K562 (cell line): ENCODE measurements at regions not wholly inside any gene's neighbourhood (a gene's known extent, or its start where the extent isn't known, plus 50 kb on each side); places are given as distances from the start of the nearest gene placed in this dataset.

Experiments
- ZNF347 ChIP-seq: fragments of 450-650 bp; formaldehyde crosslinking; IDR thresholded peaks from 2 replicates; pipeline ENCODE4 v1.4.0; 2020; ENCODE audit warnings: low read depth, mild to moderate bottlenecking, moderate library complexity
- TF ChIP-seq, protein P1 (sequence below): fragments of 450-650 bp; IDR thresholded peaks from 2 replicates; pipeline ENCODE4 v1.6.1; 2016; ENCODE audit warnings: low read depth
- TF ChIP-seq, protein P2 (sequence below): fragments of 450-650 bp; IDR thresholded peaks from one replicate; pipeline ENCODE4 v1.6.1; 2018; ENCODE audit warnings: mild to moderate bottlenecking, moderate library complexity; ENCODE audit not compliant: partially characterized antibody
- TF ChIP-seq, protein P3 (sequence below): sonication (generic); formaldehyde crosslinking; IDR thresholded peaks from 2 replicates; pipeline ENCODE4 v1.8.1; 2023; ENCODE audit warnings: mild to moderate bottlenecking, missing genetic modification reagents

DNA sequence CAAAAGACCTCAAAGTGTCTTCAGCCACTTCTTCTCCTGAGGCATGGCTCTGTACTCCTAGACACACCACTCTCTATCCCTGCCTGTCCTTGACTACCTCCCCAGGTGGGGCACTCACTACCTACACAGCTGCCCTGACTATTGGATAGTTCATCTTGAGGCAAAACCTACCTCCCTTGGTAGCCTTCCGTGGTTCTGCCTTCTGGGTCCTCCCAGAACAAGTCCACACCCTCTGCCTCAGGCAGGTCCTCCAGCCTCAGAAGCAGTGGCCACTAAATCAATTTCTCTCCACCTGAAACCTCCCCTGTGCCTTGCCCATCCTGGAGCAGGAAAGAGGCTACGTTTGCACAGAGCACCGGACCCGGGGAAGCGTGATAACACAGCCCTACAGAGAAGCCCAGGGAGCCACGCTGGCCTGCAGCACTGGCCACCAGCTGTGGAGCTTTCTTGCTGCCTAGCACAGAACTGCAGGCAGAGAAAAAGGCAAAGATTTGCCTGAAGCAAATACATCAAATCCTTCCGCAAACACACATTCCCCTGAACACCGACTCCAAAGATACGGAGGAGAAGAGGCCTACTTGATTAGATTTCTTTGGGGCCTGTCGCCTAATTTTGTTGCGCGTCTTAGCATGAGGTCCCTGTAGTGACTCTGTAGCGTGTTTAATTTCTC lies 141.8 kb downstream of the C9orf50 start (continued):
- TF ChIP-seq, protein P1, sequence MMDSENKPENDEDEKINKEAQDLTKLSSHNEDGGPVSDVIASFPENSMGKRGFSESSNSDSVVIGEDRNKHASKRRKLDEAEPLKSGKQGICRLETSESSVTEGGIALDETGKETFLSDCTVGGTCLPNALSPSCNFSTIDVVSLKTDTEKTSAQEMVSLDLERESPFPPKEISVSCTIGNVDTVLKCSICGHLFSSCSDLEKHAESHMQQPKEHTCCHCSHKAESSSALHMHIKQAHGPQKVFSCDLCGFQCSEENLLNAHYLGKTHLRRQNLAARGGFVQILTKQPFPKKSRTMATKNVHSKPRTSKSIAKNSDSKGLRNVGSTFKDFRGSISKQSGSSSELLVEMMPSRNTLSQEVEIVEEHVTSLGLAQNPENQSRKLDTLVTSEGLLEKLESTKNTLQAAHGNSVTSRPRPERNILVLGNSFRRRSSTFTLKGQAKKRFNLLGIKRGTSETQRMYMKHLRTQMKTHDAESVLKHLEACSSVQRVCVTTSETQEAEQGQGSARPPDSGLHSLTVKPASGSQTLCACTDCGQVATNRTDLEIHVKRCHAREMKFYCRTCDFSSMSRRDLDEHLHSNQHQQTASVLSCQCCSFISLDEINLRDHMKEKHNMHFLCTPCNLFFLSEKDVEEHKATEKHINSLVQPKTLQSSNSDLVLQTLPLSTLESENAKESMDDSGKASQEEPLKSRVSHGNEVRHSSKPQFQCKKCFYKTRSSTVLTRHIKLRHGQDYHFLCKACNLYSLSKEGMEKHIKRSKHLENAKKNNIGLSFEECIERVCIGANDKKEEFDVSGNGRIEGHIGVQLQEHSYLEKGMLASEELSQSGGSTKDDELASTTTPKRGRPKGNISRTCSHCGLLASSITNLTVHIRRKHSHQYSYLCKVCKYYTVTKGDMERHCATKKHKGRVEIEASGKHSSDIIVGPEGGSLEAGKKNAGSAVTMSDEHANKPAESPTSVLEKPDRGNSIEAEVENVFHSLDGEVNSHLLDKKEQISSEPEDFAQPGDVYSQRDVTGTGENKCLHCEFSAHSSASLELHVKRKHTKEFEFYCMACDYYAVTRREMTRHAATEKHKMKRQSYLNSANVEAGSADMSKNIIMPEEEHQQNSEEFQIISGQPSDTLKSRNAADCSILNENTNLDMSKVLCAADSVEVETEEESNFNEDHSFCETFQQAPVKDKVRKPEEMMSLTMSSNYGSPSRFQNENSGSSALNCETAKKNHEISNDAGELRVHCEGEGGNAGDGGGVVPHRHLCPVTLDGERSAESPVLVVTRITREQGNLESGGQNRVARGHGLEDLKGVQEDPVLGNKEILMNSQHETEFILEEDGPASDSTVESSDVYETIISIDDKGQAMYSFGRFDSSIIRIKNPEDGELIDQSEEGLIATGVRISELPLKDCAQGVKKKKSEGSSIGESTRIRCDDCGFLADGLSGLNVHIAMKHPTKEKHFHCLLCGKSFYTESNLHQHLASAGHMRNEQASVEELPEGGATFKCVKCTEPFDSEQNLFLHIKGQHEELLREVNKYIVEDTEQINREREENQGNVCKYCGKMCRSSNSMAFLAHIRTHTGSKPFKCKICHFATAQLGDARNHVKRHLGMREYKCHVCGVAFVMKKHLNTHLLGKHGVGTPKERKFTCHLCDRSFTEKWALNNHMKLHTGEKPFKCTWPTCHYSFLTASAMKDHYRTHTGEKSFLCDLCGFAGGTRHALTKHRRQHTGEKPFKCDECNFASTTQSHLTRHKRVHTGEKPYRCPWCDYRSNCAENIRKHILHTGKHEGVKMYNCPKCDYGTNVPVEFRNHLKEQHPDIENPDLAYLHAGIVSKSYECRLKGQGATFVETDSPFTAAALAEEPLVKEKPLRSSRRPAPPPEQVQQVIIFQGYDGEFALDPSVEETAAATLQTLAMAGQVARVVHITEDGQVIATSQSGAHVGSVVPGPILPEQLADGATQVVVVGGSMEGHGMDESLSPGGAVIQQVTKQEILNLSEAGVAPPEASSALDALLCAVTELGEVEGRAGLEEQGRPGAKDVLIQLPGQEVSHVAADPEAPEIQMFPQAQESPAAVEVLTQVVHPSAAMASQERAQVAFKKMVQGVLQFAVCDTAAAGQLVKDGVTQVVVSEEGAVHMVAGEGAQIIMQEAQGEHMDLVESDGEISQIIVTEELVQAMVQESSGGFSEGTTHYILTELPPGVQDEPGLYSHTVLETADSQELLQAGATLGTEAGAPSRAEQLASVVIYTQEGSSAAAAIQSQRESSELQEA, result no peak
- TF ChIP-seq, protein P2, sequence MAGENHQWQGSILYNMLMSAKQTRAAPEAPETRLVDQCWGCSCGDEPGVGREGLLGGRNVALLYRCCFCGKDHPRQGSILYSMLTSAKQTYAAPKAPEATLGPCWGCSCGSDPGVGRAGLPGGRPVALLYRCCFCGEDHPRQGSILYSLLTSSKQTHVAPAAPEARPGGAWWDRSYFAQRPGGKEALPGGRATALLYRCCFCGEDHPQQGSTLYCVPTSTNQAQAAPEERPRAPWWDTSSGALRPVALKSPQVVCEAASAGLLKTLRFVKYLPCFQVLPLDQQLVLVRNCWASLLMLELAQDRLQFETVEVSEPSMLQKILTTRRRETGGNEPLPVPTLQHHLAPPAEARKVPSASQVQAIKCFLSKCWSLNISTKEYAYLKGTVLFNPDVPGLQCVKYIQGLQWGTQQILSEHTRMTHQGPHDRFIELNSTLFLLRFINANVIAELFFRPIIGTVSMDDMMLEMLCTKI, result no peak
- TF ChIP-seq, protein P3, sequence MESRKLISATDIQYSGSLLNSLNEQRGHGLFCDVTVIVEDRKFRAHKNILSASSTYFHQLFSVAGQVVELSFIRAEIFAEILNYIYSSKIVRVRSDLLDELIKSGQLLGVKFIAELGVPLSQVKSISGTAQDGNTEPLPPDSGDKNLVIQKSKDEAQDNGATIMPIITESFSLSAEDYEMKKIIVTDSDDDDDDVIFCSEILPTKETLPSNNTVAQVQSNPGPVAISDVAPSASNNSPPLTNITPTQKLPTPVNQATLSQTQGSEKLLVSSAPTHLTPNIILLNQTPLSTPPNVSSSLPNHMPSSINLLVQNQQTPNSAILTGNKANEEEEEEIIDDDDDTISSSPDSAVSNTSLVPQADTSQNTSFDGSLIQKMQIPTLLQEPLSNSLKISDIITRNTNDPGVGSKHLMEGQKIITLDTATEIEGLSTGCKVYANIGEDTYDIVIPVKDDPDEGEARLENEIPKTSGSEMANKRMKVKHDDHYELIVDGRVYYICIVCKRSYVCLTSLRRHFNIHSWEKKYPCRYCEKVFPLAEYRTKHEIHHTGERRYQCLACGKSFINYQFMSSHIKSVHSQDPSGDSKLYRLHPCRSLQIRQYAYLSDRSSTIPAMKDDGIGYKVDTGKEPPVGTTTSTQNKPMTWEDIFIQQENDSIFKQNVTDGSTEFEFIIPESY (CRISPR knock-in tag), result peak; percentile 45; the same call in 1 of the 2 replicates
- TF ChIP-seq ZNF347 (CRISPR knock-in tag), result no peak
